ENCODE measurements at regions not wholly inside any gene's neighbourhood (a gene's known extent, or its start where the extent isn't known, plus 50 kb on each side); places are given as distances from the start of the nearest gene placed in this dataset.

- TF ChIP-seq CTCF (IDR thresholded peaks at IDR 0.05) (no peak), EP300 (IDR thresholded peaks at IDR 0.05; ENCODE audit: low read depth) (peak; percentile 12), POLR2AphosphoS5 (IDR thresholded peaks at IDR 0.05) (peak in 1 of 3 donors; percentile 55)
These were observed 965.1 kb upstream of the HS3ST1 start for GRCh38 chr4:12393631-12394262.

Data from transverse colon (tissue), 4 donors.